NB4 (cell line): ENCODE measurements at regions not wholly inside any gene's neighbourhood (a gene's known extent, or its start where the extent isn't known, plus 50 kb on each side); places are given as distances from the start of the nearest gene placed in this dataset.

ENCODE experiments used
- DNase-seq: peaks from one replicate; pipeline ENCODE4 v3.0.0; 2010; ENCODE audit warnings: low read depth
- H3K4me3 ChIP-seq: one replicate; pipeline ENCODE4 v1.5.1; 2011; ENCODE audit warnings: mild to moderate bottlenecking, low read depth, low read length, moderate library complexity
- CTCF ChIP-seq: IDR thresholded peaks from one replicate; pipeline ENCODE4 v1.5.1; 2012; ENCODE audit warnings: low read depth, low read length
- MYC ChIP-seq: IDR thresholded peaks from 2 replicates; pipeline ENCODE4 v1.6.1; 2011; ENCODE audit warnings: low read depth, low read length
- POLR2A ChIP-seq: IDR thresholded peaks from 2 replicates; pipeline ENCODE4 v1.6.1; 2011; ENCODE audit warnings: mild to moderate bottlenecking; ENCODE audit not compliant: insufficient read length; ENCODE audit errors: extremely low read depth
- TF ChIP-seq, protein P1 (sequence below): IDR thresholded peaks from 2 replicates; pipeline ENCODE4 v1.6.1; 2011; ENCODE audit warnings: low read depth, low read length

DNA sequence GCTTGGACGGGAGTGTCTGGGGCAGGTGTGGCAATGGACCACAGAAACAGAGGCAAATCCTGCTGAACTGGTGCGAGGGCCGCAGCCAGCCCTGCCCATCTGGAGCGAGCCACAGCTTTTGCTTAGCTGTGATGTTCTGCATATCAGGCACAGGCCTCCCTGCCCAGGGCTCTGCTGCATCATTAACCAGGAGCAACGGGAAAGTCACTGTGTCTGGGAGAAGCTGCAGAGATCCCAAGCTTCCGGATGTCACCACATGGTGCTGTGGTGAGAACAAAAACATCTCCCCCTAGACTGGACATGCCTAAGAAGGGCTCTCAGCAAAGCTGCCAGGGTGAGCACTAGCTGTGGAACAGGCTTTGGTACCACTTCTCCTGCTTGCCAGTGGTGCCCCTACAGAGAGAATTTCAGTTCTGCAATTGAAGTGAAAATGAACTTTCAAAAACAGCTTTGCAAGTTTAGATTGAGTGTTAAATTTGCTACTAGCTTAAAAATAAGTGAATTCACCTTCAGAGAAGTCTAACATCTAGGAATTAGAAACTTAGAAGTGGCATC is 172.9 kb upstream of the MYT1L start:
- TF ChIP-seq, protein P1, sequence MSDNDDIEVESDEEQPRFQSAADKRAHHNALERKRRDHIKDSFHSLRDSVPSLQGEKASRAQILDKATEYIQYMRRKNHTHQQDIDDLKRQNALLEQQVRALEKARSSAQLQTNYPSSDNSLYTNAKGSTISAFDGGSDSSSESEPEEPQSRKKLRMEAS = no peak
- no peak for TF ChIP-seq MYC
- TF ChIP-seq POLR2A = no peak
- TF ChIP-seq CTCF = no peak
- DNase-seq = no peak
- no peak overlapping the region for H3K4me3 ChIP-seq

GRCh38 chr2:2502201-2502549 is 171.1 kb upstream of the MYT1L start:
- no peak for TF ChIP-seq CTCF
- TF ChIP-seq, protein P1 = no peak
- TF ChIP-seq POLR2A = no peak
- no peak for TF ChIP-seq MYC
- no peak for DNase-seq
- no peak overlapping the region for H3K4me3 ChIP-seq

GRCh38 chr2:2501454-2502200 is 170.6 kb upstream of the MYT1L start:
- H3K4me3 ChIP-seq = no peak overlapping the region
- TF ChIP-seq, protein P1 = no peak
- TF ChIP-seq POLR2A = no peak
- no peak for TF ChIP-seq MYC
- TF ChIP-seq CTCF = no peak
- DNase-seq = peak; percentile 8

DNA sequence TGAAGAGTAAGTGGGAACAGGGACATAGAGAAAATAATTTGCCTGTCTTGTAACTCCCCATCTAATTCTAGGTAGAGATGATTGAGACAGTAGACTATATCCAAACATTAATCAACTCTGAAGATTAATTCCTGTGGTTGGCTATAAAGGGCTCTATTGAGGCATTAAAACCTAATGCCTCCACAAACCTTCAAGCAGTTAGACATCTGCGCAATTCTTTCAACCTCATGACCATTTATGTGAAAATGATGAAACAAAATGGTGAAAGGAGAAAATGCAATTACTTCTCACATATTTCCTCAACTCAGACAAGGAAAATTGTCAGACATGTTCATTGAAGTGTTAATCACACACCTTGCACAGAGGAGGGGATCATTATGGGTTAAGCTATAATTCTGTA is 164.5 kb upstream of the MYT1L start:
- TF ChIP-seq, protein P1 = no peak
- TF ChIP-seq CTCF (no peak), POLR2A (no peak), MYC (no peak)
- no peak overlapping the region for H3K4me3 ChIP-seq
- DNase-seq = no peak

DNA sequence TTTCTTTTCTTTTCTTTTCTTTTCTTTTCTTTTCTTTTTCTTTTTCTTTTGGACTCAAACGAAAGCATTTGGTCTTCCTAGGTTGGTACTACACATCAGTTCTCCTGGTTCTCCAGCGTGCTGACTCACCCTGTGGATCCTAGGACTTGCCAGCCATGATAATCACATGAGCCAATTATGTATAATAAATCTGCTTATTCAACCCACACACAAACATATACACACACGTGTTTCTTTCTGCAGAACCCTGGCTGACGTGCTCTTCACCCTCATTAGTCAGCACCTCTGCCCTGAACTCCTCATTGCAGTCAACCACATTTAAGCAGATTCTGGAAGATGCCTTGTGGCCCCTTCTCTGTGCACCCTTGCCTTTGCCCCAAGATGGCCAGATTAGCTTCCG is 162.4 kb upstream of the MYT1L start:
- DNase-seq = no peak
- H3K4me3 ChIP-seq = no peak overlapping the region
- TF ChIP-seq, protein P1 = no peak
- TF ChIP-seq MYC (no peak), POLR2A (no peak), CTCF (no peak)
